Stimulated activated CD4-positive, alpha-beta T cell treated with anti-CD3 and anti-CD28 coated beads, Interleukin-4, amount 100 ng/mL, for 24 hours (primary cell): ENCODE measurements at regions not wholly inside any gene's neighbourhood (a gene's known extent, or its start where the extent isn't known, plus 50 kb on each side); places are given as distances from the start of the nearest gene placed in this dataset.
"Not testable (repeated sequence)": the region's sequence is repeated elsewhere in the genome, so short reads cannot be mapped to it uniquely, and the experiment has no call there.

Experiments
- DNase-seq: peaks from one replicate; pipeline ENCODE4 v3.0.0-alpha.2; 2020

GRCh38 chr4:83213640-83214039 is 71.0 kb downstream of the COQ2 start:
- no peak for DNase-seq

GRCh38 chr4:83212041-83212851 is 72.4 kb downstream of the COQ2 start:
- peak; percentile 44 for DNase-seq

GRCh38 chr4:83209419-83209818 is 75.2 kb downstream of the COQ2 start:
- no peak for DNase-seq

- DNase-seq, result no peak
These were observed 75.9 kb downstream of the COQ2 start for GRCh38 chr4:83208371-83209365.

GRCh38 chr4:83207497-83208101 is 77.0 kb downstream of the COQ2 start:
- no peak for DNase-seq

- no peak for DNase-seq
These were observed 78.8 kb downstream of the COQ2 start for GRCh38 chr4:83205760-83206159.

GRCh38 chr4:83204731-83205130 is 79.9 kb downstream of the COQ2 start:
- no peak for DNase-seq

GRCh38 chr4:83201761-83202160 is 82.8 kb downstream of the COQ2 start:
- DNase-seq, result no peak

GRCh38 chr4:83197555-83198235 is 83.2 kb upstream of the PLAC8 start:
- no peak for DNase-seq

- no peak for DNase-seq
These were observed 82.4 kb upstream of the PLAC8 start for GRCh38 chr4:83196921-83197320.

GRCh38 chr4:83195269-83195668 is 80.7 kb upstream of the PLAC8 start:
- DNase-seq, result no peak

GRCh38 chr4:83194588-83194987 is 80.1 kb upstream of the PLAC8 start:
- not testable (repeated sequence) for DNase-seq

- DNase-seq, result no peak
These were observed 78.1 kb upstream of the PLAC8 start for GRCh38 chr4:83192634-83193033.

- DNase-seq, result no peak
These were observed 76.5 kb upstream of the PLAC8 start for GRCh38 chr4:83191026-83191425.

- no peak for DNase-seq
These were observed 75.2 kb upstream of the PLAC8 start for GRCh38 chr4:83189631-83190136.

GRCh38 chr4:83180431-83180968 is 66.0 kb upstream of the PLAC8 start:
- DNase-seq, result no peak

- no peak for DNase-seq
These were observed 64.7 kb upstream of the PLAC8 start for GRCh38 chr4:83179205-83179604.

GRCh38 chr4:83178029-83178428 is 63.5 kb upstream of the PLAC8 start:
- DNase-seq, result no peak

- DNase-seq, result no peak
These were observed 62.7 kb upstream of the PLAC8 start for GRCh38 chr4:83177182-83177581.

GRCh38 chr4:83174844-83175414 is 60.4 kb upstream of the PLAC8 start:
- DNase-seq, result no peak

GRCh38 chr4:83172371-83172770 is 57.8 kb upstream of the PLAC8 start:
- DNase-seq, result no peak
